ENCODE measurements at regions not wholly inside any gene's neighbourhood (a gene's known extent, or its start where the extent isn't known, plus 50 kb on each side); places are given as distances from the start of the nearest gene placed in this dataset.
"Not testable (repeated sequence)": the region's sequence is repeated elsewhere in the genome, so short reads cannot be mapped to it uniquely, and the experiment has no call there.

- DNase-seq, result no peak
Observed at GRCh38 chr11:16605389-16605893, 133.0 kb upstream of the C11orf58 start.

- no peak for DNase-seq
Observed at GRCh38 chr11:16604794-16605388, 133.6 kb upstream of the C11orf58 start.

- DNase-seq, result no peak
Observed at GRCh38 chr11:16603890-16604793, 134.3 kb upstream of the C11orf58 start.

DNA sequence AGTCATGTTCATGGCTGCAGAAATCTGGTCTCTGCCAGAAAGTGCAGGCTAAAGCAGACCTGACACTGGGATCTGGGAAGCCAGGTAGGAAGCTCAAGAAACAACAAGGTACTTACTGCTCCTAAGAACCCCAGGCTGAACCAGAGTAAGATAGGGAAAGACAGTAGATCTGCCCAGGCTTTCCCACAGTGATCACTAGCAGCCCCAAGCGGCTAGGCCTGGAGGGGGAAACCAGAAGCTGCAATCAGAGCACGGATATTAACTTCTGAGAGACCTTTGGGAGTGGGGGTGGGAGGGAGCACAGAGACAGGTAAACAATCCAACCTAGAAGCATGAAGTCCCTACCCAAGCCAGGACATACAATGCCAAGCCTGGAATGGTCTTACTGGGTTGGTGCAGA, 135.2 kb upstream of the C11orf58 start:
- no peak for DNase-seq

GRCh38 chr11:16598906-16599305, 139.5 kb upstream of the C11orf58 start:
- no peak for DNase-seq

GRCh38 chr11:16598032-16598431, 140.4 kb upstream of the C11orf58 start:
- DNase-seq, result no peak

GRCh38 chr11:16596231-16596630, 142.2 kb upstream of the C11orf58 start:
- DNase-seq, result no peak

DNA sequence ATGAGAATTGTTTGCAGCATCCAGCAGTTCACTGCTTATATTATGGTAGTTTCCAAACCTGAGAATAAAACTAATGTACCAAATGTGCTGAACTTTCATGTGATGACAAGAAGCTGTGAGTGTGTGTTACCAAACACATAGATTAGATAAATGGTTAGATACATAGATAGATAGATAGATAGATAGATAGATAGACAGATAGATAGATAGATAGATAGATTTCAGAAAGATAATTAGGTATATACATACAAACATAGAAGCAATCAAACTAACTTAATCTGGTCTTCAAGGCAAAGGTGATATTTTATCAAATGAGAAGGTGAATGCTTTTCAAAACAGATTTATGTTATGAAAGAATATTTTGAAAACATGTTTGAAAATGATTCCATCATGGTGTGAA, 147.3 kb upstream of the C11orf58 start:
- DNase-seq, result no peak

DNA sequence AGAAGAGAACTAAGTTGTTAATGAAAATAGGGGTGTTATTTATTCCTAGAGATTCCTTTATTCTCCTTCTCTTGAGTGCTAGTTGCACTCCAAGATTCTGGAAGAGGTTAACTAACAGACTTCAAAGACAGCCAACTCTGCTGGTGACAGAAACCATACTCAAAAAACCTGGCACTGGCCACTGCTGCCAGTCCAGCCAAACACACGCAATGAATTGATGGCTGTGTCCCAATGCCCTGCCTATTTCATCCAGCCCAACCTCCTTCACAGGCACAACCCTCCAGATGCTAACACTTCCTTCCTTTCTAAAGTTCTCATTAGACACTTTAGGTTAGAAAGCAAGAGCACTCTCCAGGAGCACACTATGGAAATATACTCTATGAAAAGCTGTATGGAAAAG, 150.8 kb upstream of the C11orf58 start:
- DNase-seq, result no peak

GRCh38 chr11:16584569-16584968, 153.9 kb upstream of the C11orf58 start:
- no peak for DNase-seq

DNA sequence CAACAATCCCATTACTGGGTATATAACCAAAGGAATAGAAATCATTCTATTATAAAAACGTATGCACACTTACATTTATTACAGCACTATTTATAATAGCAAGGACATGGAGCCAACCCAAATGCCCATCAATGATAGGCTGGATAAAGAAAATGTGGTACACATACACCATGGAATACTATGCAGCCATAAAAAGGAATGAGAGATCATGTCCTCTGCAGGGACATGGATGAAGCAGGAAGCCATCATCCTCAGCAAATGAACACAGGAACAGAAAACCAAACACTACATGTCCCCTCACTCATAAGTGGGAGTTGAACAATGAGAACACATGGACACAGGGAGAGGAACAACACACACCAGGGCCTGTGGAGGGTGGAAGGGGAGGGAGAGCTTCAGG, 157.4 kb upstream of the C11orf58 start:
- not testable (repeated sequence) for DNase-seq

- no peak for DNase-seq
Observed at GRCh38 chr11:16577490-16577889, 161.0 kb upstream of the C11orf58 start.

DNA sequence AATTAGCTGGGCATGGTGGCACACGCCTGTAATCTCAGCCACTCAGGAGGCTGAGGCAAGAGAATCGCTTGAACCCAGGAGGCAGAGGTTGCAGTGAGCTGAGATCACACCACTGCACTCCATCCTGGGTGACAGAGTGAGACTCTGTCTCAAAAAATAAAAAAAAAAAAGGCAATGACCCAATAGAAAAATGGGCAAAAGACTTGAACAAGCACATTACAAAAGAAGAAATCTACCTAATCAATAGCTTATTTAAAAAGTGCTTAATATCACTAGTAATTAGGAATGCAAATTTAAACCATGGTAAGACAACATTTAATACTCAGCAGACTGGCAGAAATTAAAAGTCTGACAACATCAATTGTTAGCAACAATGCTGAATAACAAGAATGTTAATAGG, 163.6 kb upstream of the C11orf58 start:
- DNase-seq, result not testable (repeated sequence)

- DNase-seq, result no peak
Observed at GRCh38 chr11:16572945-16573344, 165.5 kb upstream of the C11orf58 start.

GRCh38 chr11:16561150-16561549, 177.3 kb upstream of the C11orf58 start:
- DNase-seq, result no peak

DNA sequence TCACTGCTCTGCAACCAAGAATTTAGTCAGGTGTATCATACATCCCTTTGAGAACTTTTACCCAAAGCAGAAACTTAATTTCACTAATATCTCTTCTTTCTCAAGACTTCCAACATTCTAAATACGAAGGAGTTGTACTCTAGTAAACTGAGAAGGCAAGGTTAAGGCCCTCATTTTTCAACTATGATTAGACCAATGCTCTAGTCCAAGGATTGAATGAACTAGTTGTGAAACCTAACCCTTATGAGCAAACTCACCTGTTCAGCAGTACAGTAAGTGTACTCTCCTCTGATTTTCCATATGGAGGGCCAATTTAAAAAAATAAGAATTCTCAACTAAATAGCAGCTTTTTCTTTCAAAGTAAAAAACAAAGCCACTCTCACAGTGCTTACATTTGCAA, 180.0 kb upstream of the C11orf58 start:
- no peak for DNase-seq

GRCh38 chr11:16555956-16556355, 182.5 kb upstream of the C11orf58 start:
- DNase-seq, result no peak

DNA sequence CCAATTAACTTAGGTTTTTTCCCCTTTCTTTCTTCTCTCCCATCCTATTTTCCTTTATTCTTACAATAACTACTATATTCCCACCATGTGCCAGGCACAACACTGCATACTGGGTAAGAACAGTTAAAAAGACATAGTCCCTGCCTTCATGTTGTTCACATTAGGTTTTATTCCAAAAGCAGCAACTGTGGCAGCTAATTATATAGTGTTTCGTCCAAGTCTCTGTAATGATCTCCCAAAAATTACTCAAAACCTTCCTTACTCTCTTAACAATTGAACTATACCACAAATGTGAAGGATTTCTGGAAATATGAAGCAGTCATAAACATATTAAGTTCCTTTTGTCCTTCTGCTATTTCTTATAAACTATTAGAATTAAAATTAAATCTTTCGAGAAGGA, 184.1 kb upstream of the C11orf58 start:
- no peak for DNase-seq

DNA sequence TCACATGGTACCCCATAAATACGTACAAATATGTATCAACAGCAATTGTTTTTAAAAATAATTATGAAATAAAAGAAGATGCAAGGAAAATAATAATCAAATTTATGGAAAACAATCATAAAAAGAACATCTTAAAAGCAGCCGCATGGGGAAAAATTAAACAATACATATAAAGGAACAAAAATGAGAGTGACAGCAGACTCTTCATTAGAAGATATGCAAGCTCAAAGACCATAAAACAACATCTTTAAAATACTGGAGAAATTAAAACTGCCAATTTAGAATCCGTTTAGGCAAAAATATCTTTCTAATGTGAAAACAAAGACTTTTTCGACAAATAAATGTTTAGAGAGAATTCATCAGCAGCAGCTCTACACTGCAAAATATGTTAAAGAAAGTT, 190.6 kb upstream of the C11orf58 start:
- no peak for DNase-seq

DNA sequence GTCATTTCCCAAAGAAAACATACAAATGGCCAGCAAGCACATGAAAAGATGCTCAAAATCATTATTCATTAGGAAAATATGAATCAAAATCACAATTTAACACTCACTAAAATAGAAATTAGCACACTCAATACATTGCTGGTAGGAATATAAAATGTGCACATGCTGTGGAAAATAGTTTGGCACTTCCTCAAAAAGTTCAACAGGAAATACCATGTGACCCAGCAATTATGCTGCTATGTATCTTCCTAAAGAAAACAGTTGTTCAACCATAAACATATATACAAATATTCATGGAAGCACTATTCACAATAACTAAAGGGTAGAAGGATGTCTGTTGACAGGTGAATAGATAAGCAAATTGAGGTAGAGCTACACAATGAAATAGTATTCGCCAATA, 187.3 kb upstream of the SOX6 start:
- DNase-seq, result no peak

DNA sequence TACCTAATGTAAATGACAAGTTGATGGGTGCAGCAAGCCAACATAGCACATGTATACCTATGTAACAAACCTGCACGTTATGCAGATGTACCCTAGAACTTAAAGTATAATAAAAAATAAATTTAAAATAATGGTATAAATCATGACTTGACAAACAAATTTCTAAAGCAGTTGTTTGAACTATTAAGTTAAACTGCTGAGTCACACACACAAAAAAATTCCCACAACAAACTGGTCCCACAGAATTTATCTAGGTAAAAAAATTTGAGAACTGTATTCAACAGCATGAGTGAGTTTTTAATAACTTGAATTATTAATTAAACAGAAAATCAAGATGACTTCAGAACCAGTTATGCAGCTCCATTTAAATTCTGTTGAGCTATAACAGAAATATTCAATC, 186.0 kb upstream of the SOX6 start:
- no peak for DNase-seq

DNA sequence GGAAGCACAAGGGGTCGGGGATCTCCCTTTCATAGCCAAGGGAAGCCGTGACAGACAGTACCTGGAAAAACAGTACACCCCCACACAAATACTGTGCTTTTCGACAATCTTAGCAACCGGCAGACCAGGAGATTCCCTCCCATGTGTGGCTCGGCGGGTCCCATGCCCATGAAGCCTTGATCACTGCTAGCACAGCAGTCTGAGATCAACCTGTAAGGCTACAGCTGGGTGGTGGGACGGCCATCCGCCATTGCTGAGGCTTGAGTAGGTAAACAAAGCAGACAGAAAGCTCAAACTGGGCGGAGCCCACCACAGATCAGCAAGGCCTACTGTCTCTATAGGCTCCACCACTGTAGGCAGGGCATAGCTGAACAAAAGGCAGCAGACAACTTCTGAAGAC, 180.2 kb upstream of the SOX6 start:
- DNase-seq, result no peak

- no peak for DNase-seq
Observed at GRCh38 chr11:16528639-16529038, 172.3 kb upstream of the SOX6 start.

DNA sequence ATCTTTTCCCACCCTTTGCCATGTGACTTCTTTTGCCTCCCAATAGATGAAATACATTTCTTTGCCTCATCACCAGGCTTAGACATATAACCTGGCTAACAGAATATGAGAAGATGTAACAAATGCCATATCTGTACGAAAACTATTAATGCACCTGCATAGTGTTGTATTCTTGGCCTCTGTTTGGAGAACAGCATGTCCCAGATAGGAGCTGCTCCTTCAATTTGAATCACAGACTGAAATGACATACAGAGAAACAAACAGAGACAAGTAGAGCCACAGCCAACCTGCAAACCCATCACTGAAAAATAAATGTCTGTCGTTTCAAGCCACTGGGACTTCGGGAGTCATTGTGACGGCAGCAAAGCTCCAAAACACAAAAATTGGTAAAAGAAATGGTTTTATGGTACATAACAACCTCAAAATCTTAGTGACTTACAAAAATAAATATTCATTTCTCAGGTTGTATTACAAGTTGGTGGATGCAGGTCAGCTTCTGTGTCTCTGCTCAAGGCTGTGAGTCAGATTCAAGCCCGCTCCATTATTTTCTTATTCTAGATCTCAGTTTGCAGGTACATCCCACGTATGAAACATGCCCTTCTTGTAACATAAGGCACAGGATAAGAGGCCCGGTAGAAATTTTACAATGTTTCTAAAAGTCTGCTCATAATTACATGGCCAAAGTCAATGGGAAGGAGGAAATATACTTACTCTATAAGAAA, 171.3 kb upstream of the SOX6 start:
- no peak for DNase-seq
